IMR-90 (cell line): ENCODE measurements at regions not wholly inside any gene's neighbourhood (a gene's known extent, or its start where the extent isn't known, plus 50 kb on each side); places are given as distances from the start of the nearest gene placed in this dataset.

Source experiments
- ATAC-seq: fragments of 200-7000 bp; cut with Tn5 transposase; 2 replicates; pipeline ENCODE4 v1.9.1; 2020; ENCODE audit warnings: low read depth, mild to moderate bottlenecking, moderate library complexity
- BruUV-seq: library from RNA; stranded (reverse); fragments of 400-500 nt; replicated peaks from 2 replicates; lab custom pipeline; 2021; lab: Mats Ljungman, UMichigan
- CTCF ChIA-PET: fragments of 300-600 bp; formaldehyde crosslinking; extraction: SDS; loops from one replicate; lab custom pipeline; 2021; ENCODE audit warnings: antibody characterized with exemption; lab: Yijun Ruan, JAX
- POLR2A ChIA-PET: fragments of 300-600 bp; sonication (Branson Sonifier 250); formaldehyde crosslinking; loops from one replicate; lab custom pipeline; 2022; ENCODE audit warnings: antibody characterized with exemption; ENCODE audit not compliant: unreplicated experiment; lab: Charles Lee
- DNase-seq: peaks from one replicate; pipeline ENCODE4 v3.0.0; 2013
- H2AFZ ChIP-seq: replicated peaks from 2 replicates; pipeline ENCODE3; 2013; ENCODE audit warnings: low read length, mild to moderate bottlenecking; ENCODE audit not compliant: poor library complexity
- H2AK5ac ChIP-seq: 2 replicates; pipeline ENCODE4 v1.6.1; 2013; ENCODE audit warnings: low read depth, low read length, inconsistent platforms
- H2AK9ac ChIP-seq: replicated peaks from 2 replicates; pipeline ENCODE3; 2013; ENCODE audit warnings: mild to moderate bottlenecking, low read depth, low read length, moderate library complexity; ENCODE audit not compliant: poor library complexity
- H2BK120ac ChIP-seq: 2 replicates; pipeline ENCODE4 v1.6.1; 2013; ENCODE audit warnings: low read depth, low read length, inconsistent platforms
- H2BK15ac ChIP-seq: 3 replicates; pipeline ENCODE4 v1.6.1; 2013; ENCODE audit warnings: low read depth, low read length, inconsistent platforms
- H2BK20ac ChIP-seq: 2 replicates; pipeline ENCODE4 v1.6.1; 2013; ENCODE audit warnings: low read depth, mild to moderate bottlenecking, inconsistent platforms, low read length, moderate library complexity
- H2BK5ac ChIP-seq: 2 replicates; pipeline ENCODE4 v1.6.1; 2013; ENCODE audit warnings: mild to moderate bottlenecking, low read depth, low read length, inconsistent platforms; ENCODE audit not compliant: poor library complexity, severe bottlenecking
- H3K14ac ChIP-seq: replicated peaks from 2 replicates; pipeline ENCODE4 v1.6.1; 2013; ENCODE audit warnings: low read depth, low read length, inconsistent platforms
- H3K18ac ChIP-seq: 2 replicates; pipeline ENCODE4 v1.6.1; 2013; ENCODE audit warnings: low read depth, low read length, control low read depth
- H3K23ac ChIP-seq: 2 replicates; pipeline ENCODE4 v1.6.1; 2013; ENCODE audit warnings: low read depth, low read length, inconsistent platforms
- H3K27ac ChIP-seq: 2 replicates; pipeline ENCODE4 v1.5.1; 2013; ENCODE audit warnings: mild to moderate bottlenecking, control low read depth, low read length; ENCODE audit not compliant: insufficient read depth
- H3K27me3 ChIP-seq: 2 replicates; pipeline ENCODE4 v1.6.1; 2013; ENCODE audit warnings: low read length; ENCODE audit not compliant: control insufficient read depth, insufficient read depth
- H3K36me3 ChIP-seq: 2 replicates; pipeline ENCODE4 v1.6.1; 2013; ENCODE audit warnings: low read length, mixed read lengths; ENCODE audit not compliant: control insufficient read depth, insufficient read depth
- H3K4ac ChIP-seq: 2 replicates; pipeline ENCODE4 v1.6.1; 2013; ENCODE audit warnings: low read depth, low read length, inconsistent platforms
- H3K4me1 ChIP-seq: 2 replicates; pipeline ENCODE4 v1.6.1; 2013; ENCODE audit warnings: low read length, mixed read lengths; ENCODE audit not compliant: control insufficient read depth, insufficient read depth
- H3K4me2 ChIP-seq: 2 replicates; pipeline ENCODE4 v1.6.1; 2013; ENCODE audit warnings: low read depth, mild to moderate bottlenecking, control low read depth, low read length, moderate library complexity
- H3K4me3 ChIP-seq: 2 replicates; pipeline ENCODE4 v1.5.1; 2013; ENCODE audit warnings: low read depth, mild to moderate bottlenecking, control low read depth, low read length, moderate library complexity; ENCODE audit not compliant: insufficient read depth
- H3K56ac ChIP-seq: 2 replicates; pipeline ENCODE4 v1.6.1; 2013; ENCODE audit warnings: low read length, inconsistent platforms; ENCODE audit not compliant: insufficient read depth; ENCODE audit errors: extremely low read depth
- H3K79me1 ChIP-seq, 2 experiments: 2 replicates each; pipeline ENCODE4 v1.6.1; 2013; ENCODE audit warnings: low read length in 2 of 2, inconsistent platforms in 1 of 2, low read depth in 1 of 2
- H3K9ac ChIP-seq: 2 replicates; pipeline ENCODE4 v1.6.1; 2013; ENCODE audit warnings: low read depth, low read length, control low read depth
- H3K9me1 ChIP-seq: 2 replicates; pipeline ENCODE4 v1.6.1; 2013; ENCODE audit warnings: low read length, inconsistent platforms; ENCODE audit not compliant: insufficient read depth
- H3K9me3 ChIP-seq: 2 replicates; pipeline ENCODE4 v1.6.1; 2013; ENCODE audit warnings: low read length; ENCODE audit not compliant: control insufficient read depth, insufficient read depth
- H4K20me1 ChIP-seq: 2 replicates; pipeline ENCODE4 v1.6.1; 2013; ENCODE audit warnings: low read length, inconsistent platforms; ENCODE audit not compliant: insufficient read depth
- H4K5ac ChIP-seq: 2 replicates; pipeline ENCODE4 v1.6.1; 2013; ENCODE audit warnings: mild to moderate bottlenecking, low read depth, low read length, control low read depth
- H4K8ac ChIP-seq, 2 experiments: 2 replicates each; pipeline ENCODE4 v1.6.1; 2013; ENCODE audit warnings: low read depth in 2 of 2, low read length in 2 of 2, control low read depth in 1 of 2, inconsistent platforms in 1 of 2
- H4K91ac ChIP-seq: 2 replicates; pipeline ENCODE4 v1.6.1; 2013; ENCODE audit warnings: low read depth, low read length, inconsistent platforms; ENCODE audit not compliant: insufficient read depth
- CTCF ChIP-seq: conservative IDR thresholded peaks from 2 replicates; pipeline ENCODE4 v1.5.1; 2012; ENCODE audit warnings: mild to moderate bottlenecking, low read depth, low read length, improper control_type of control experiment
- ELK1 ChIP-seq: fragments of 150-350 bp; IDR thresholded peaks from 2 replicates; pipeline ENCODE4 v1.6.1; 2016; ENCODE audit warnings: low read depth, mild to moderate bottlenecking, low read length, moderate library complexity, borderline replicate concordance
- MAFK ChIP-seq: IDR thresholded peaks from 2 replicates; pipeline ENCODE4 v1.6.1; 2012; ENCODE audit warnings: low read depth, low read length, improper control_type of control experiment
- MAZ ChIP-seq: IDR thresholded peaks from 2 replicates; pipeline ENCODE4 v1.6.1; 2012; ENCODE audit warnings: low read depth, mild to moderate bottlenecking, low read length, improper control_type of control experiment, moderate library complexity, borderline replicate concordance
- MXI1 ChIP-seq: IDR thresholded peaks from 2 replicates; pipeline ENCODE4 v1.6.1; 2012; ENCODE audit warnings: low read depth, mild to moderate bottlenecking, low read length, moderate library complexity, borderline replicate concordance
- NFE2L2 ChIP-seq: fragments of 150-350 bp; IDR thresholded peaks from 2 replicates; pipeline ENCODE4 v1.6.1; 2016; ENCODE audit warnings: low read depth, mild to moderate bottlenecking, low read length
- RAD21 ChIP-seq: IDR thresholded peaks from 2 replicates; pipeline ENCODE4 v1.6.1; 2012; ENCODE audit warnings: low read length, improper control_type of control experiment
- RFX5 ChIP-seq: IDR thresholded peaks from 2 replicates; pipeline ENCODE4 v1.8.0; 2012; ENCODE audit warnings: low read depth, mild to moderate bottlenecking, low read length, moderate library complexity
- SMC3 ChIP-seq: fragments of 150-350 bp; IDR thresholded peaks from 2 replicates; pipeline ENCODE4 v1.6.1; 2016; ENCODE audit warnings: low read depth, mild to moderate bottlenecking, antibody characterized with exemption, low read length, moderate library complexity
- USF2 ChIP-seq: fragments of 150-350 bp; IDR thresholded peaks from 2 replicates; pipeline ENCODE4 v1.6.1; 2017; ENCODE audit warnings: mild to moderate bottlenecking, antibody characterized with exemption, low read length, low read depth
- WGBS, 2 experiments: methylation state at CpG; one replicate each; pipeline versions ENCODE4 v1.1.5 to v1.1.7; 2013; ENCODE audit warnings: missing lambda C conversion rate in 2 of 2; ENCODE audit not compliant: insufficient read length in 1 of 2; ENCODE audit errors: extremely low coverage in 2 of 2; 5-methylcytosine and 5-hydroxymethylcytosine counted together
- dilution Hi-C: fragments of 300-500 bp; cut with HindIII; formaldehyde crosslinking; loops from one replicate; pipeline ENCODE4 v1.14.3; 2018; ENCODE audit warnings: low sequenced_read_pairs; ENCODE audit not compliant: unreplicated experiment
- in situ Hi-C: fragments of 300-500 bp; cut with MboI; formaldehyde crosslinking; loops from 3 replicates; pipeline ENCODE4 v1.14.3; 2019; ENCODE audit warnings: low sequenced_read_pairs, inconsistent platforms, mixed read lengths
- intact Hi-C: fragments of 100-400 bp; cut with micrococcal nuclease; formaldehyde crosslinking; loops from 2 replicates; pipeline ENCODE4 v1.10.0; 2022

- H4K91ac ChIP-seq: no peak overlapping the region
- H4K20me1 ChIP-seq: no peaks in the 10 kb centered on the region
- H2AK5ac ChIP-seq: no peak overlapping the region
- H4K5ac ChIP-seq: no peak overlapping the region
- H2BK5ac ChIP-seq: no peak overlapping the region
- no peak overlapping the region for H3K56ac ChIP-seq
- POLR2A ChIA-PET: no interaction called here
- H3K4ac ChIP-seq: no peak overlapping the region
- no peaks in the 10 kb centered on the region for H3K36me3 ChIP-seq
- no peaks in the 10 kb centered on the region for H3K27me3 ChIP-seq
- WGBS, 2 experiments: no CpG with 5 or more reads among the region's 3 CpGs
- no peak overlapping the region for H4K8ac ChIP-seq
- H3K18ac ChIP-seq: no peak overlapping the region
- CTCF ChIA-PET: no interaction called here
- no peak overlapping the region for H3K23ac ChIP-seq
- no peak for ATAC-seq
- H3K79me1 ChIP-seq: no peaks in the 10 kb centered on the region
- no peak overlapping the region for H3K4me2 ChIP-seq
- H3K9me3 ChIP-seq: no peaks in the 10 kb centered on the region
- in situ Hi-C loops: no loop called here
- no peak overlapping the region for H2BK15ac ChIP-seq
- no peak overlapping the region for H2BK20ac ChIP-seq
- dilution Hi-C loops: no loop called here
- no peak overlapping the region for H3K4me3 ChIP-seq
- H2BK120ac ChIP-seq: no peak overlapping the region
- H3K4me1 ChIP-seq: no peaks in the 10 kb centered on the region
- H3K9ac ChIP-seq: no peak overlapping the region
- no peaks in the 10 kb centered on the region for H3K9me1 ChIP-seq
- no TSS peak for BruUV-seq
- no peak overlapping the region for H2AK9ac ChIP-seq
- TF ChIP-seq MAFK (no peak), CTCF (no peak), NFE2L2 (no peak), RFX5 (no peak), ELK1 (no peak), MXI1 (no peak), SMC3 (no peak), MAZ (no peak), USF2 (no peak), RAD21 (no peak)
- intact Hi-C loops: no loop called here
- no peak overlapping the region for H3K14ac ChIP-seq
- DNase-seq: peak; percentile 0
- H3K27ac ChIP-seq: no peak overlapping the region
- H2AFZ ChIP-seq: no peak overlapping the region
Measured at GRCh38 chr7:127486654-127487053, 94.1 kb upstream of the ZNF800 start.
